Pancreas (tissue), 10 donors: ENCODE measurements at regions not wholly inside any gene's neighbourhood (a gene's known extent, or its start where the extent isn't known, plus 50 kb on each side); places are given as distances from the start of the nearest gene placed in this dataset.

Experiments
- ATAC-seq, 4 donors: fragments of 200-7000 bp; cut with Tn5 transposase; one replicate each; pipeline versions ENCODE4 v1.8.0 to v1.9.1; 2020; ENCODE audit warnings: mild to moderate bottlenecking in 4 of 4, moderate library complexity in 4 of 4
- DNase-seq, 6 donors: peaks; one replicate each; pipeline ENCODE4 v3.0.0-alpha.2; 2020
- FAIRE-seq: peaks from 2 replicates; lab custom pipeline; 2012; peaks lifted over from hg19 to GRCh38; lab: Jason Lieb, UNC
- H3K27ac ChIP-seq, 4 donors: fragments of 200-600 bp; sonication (generic); 1 replicate in 3 of 4; 2 replicates in 1 of 4; pipeline versions ENCODE4 v1.5.0 to v1.8.0; 2020
- H3K27me3 ChIP-seq, 4 donors: fragments of 200-600 bp; one replicate each; pipeline ENCODE4 v1.8.0; 2021
- H3K36me3 ChIP-seq, 3 donors: fragments of 200-600 bp; sonication (generic) in 1 of 3; one replicate each; pipeline versions ENCODE4 v1.5.0 to v1.8.0; 2020 to 2021
- H3K4me1 ChIP-seq, 3 donors: fragments of 200-600 bp; one replicate each; pipeline ENCODE4 v1.8.0; 2021
- H3K4me3 ChIP-seq, 4 donors: fragments of 200-600 bp; sonication (generic) in 2 of 4; one replicate each; pipeline versions ENCODE4 v1.5.0 to v1.8.0; 2020 to 2021
- H3K9me3 ChIP-seq, 4 donors: fragments of 200-600 bp; one replicate each; pipeline ENCODE4 v1.8.0; 2021
- CTCF ChIP-seq, 4 donors: fragments of 200-600 bp; sonication (generic) in 3 of 4; IDR thresholded peaks; one replicate each; pipeline versions ENCODE4 v1.5.0 to v1.8.0; 2021; ENCODE audit warnings: antibody characterized with exemption in 4 of 4
- WGBS, 2 donors: extraction: QIAGEN DNeasy Blood & Tissue Kit; methylation state at CpG; one replicate each; pipeline ENCODE4 v1.1.7; 2013; 5-methylcytosine and 5-hydroxymethylcytosine counted together
- intact Hi-C, 3 donors: fragments of 100-400 bp; cut with DNase I; formaldehyde crosslinking; loops; one replicate each; pipeline versions ENCODE4 v1.11.1 to v1.14.2; 2022
- donor health status: healthy with polysubstance abuse.
- donor health status: DM: no; HTN: no; CAD: no; lungs with moderate emphysema.
- donor health status: DM: no; HTN: no; CAD: no.
- donor health status: control.
- donor health status: control.
- donor health status: Bipolar disorder and iron deficiency.
- donor health status: DM: yes; HTN: yes; CAD: no.
- donor health status: DM: no; HTN: no; CAD: no.
- donor health status: DM: no; HTN: no; CAD: no.
- donor health status: DM: yes; HTN: yes; CAD: no.

GRCh38 chr7:145876376-145876775 lies 240.2 kb upstream of the CNTNAP2 start:
- no peak for FAIRE-seq
- H3K9me3 ChIP-seq, result no peaks in the 10 kb centered on the region
- no peak for TF ChIP-seq CTCF (IDR thresholded peaks at IDR 0.05)
- H3K36me3 ChIP-seq, result no peaks in the 10 kb centered on the region
- DNase-seq, result no peak
- H3K27me3 ChIP-seq, result no peaks in the 10 kb centered on the region
- intact Hi-C loops, result no loop called here
- 33 to 52% methylated on average over 1 of the region's 1 CpG for WGBS, 2 donors
- no peak overlapping the region for H3K4me3 ChIP-seq
- no peak for ATAC-seq
- no peaks in the 10 kb centered on the region for H3K4me1 ChIP-seq
- no peak overlapping the region for H3K27ac ChIP-seq

GRCh38 chr7:145875267-145875666 lies 241.3 kb upstream of the CNTNAP2 start:
- ATAC-seq (no peak), DNase-seq (no peak), FAIRE-seq (no peak)
- intact Hi-C loops, result no loop called here
- H3K9me3 ChIP-seq, result no peaks in the 10 kb centered on the region
- H3K4me1 ChIP-seq, result no peaks in the 10 kb centered on the region
- no peak overlapping the region for H3K27ac ChIP-seq
- no peak overlapping the region for H3K4me3 ChIP-seq
- TF ChIP-seq CTCF (IDR thresholded peaks at IDR 0.05), result no peak
- no peaks in the 10 kb centered on the region for H3K36me3 ChIP-seq
- H3K27me3 ChIP-seq, result no peaks in the 10 kb centered on the region

GRCh38 chr7:145868935-145869334 lies 247.7 kb upstream of the CNTNAP2 start:
- no peaks in the 10 kb centered on the region for H3K4me1 ChIP-seq
- TF ChIP-seq CTCF (IDR thresholded peaks at IDR 0.05), result no peak
- no peak overlapping the region for H3K27ac ChIP-seq
- WGBS, 2 donors, result 64 to 77% methylated on average over 2 of the region's 2 CpGs
- H3K9me3 ChIP-seq, result no peaks in the 10 kb centered on the region
- no peak for ATAC-seq
- no peaks in the 10 kb centered on the region for H3K36me3 ChIP-seq
- no peak for FAIRE-seq
- intact Hi-C loops, result no loop called here
- H3K4me3 ChIP-seq, result no peak overlapping the region
- DNase-seq, result no peak
- no peaks in the 10 kb centered on the region for H3K27me3 ChIP-seq

- no peak for ATAC-seq
- Histone ChIP-seq H3K27ac (no peak overlapping the region), H3K4me3 (no peak overlapping the region), H3K9me3 (no peaks in the 10 kb centered on the region), H3K4me1 (no peaks in the 10 kb centered on the region), H3K27me3 (no peaks in the 10 kb centered on the region), H3K36me3 (no peaks in the 10 kb centered on the region)
- intact Hi-C loops, result no loop called here
- FAIRE-seq, result no peak
- TF ChIP-seq CTCF (IDR thresholded peaks at IDR 0.05), result no peak
- WGBS, 2 donors, result 41 to 50% methylated on average over 5 of the region's 5 CpGs
- no peak for DNase-seq
These were observed 254.4 kb upstream of the CNTNAP2 start for GRCh38 chr7:145862212-145862611.

- Histone ChIP-seq H3K9me3 (no peaks in the 10 kb centered on the region), H3K4me3 (no peak overlapping the region), H3K36me3 (no peaks in the 10 kb centered on the region), H3K27me3 (no peaks in the 10 kb centered on the region), H3K4me1 (no peaks in the 10 kb centered on the region), H3K27ac (no peak overlapping the region)
- intact Hi-C loops, result no loop called here
- WGBS, 2 donors, result 34 to 42% methylated on average over 1 of the region's 1 CpG
- TF ChIP-seq CTCF (IDR thresholded peaks at IDR 0.05), result no peak
- ATAC-seq (no peak), FAIRE-seq (no peak), DNase-seq (no peak)
These were observed 255.8 kb upstream of the CNTNAP2 start for GRCh38 chr7:145860809-145861208.
